ENCODE measurements at regions not wholly inside any gene's neighbourhood (a gene's known extent, or its start where the extent isn't known, plus 50 kb on each side); places are given as distances from the start of the nearest gene placed in this dataset.

- TF ChIP-seq, protein P1, sequence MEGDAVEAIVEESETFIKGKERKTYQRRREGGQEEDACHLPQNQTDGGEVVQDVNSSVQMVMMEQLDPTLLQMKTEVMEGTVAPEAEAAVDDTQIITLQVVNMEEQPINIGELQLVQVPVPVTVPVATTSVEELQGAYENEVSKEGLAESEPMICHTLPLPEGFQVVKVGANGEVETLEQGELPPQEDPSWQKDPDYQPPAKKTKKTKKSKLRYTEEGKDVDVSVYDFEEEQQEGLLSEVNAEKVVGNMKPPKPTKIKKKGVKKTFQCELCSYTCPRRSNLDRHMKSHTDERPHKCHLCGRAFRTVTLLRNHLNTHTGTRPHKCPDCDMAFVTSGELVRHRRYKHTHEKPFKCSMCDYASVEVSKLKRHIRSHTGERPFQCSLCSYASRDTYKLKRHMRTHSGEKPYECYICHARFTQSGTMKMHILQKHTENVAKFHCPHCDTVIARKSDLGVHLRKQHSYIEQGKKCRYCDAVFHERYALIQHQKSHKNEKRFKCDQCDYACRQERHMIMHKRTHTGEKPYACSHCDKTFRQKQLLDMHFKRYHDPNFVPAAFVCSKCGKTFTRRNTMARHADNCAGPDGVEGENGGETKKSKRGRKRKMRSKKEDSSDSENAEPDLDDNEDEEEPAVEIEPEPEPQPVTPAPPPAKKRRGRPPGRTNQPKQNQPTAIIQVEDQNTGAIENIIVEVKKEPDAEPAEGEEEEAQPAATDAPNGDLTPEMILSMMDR (IDR thresholded peaks at IDR 0.05; ENCODE audit: low read depth, low read length, missing control alignments), result no peak
- no peak overlapping the region for H3K4me3 ChIP-seq (replicated peaks; ENCODE audit: low read depth, low read length)
- DNase-seq (ENCODE audit: extremely low read depth, low read depth), result no peak
Observed at GRCh38 chr1:38126970-38127369, 80.4 kb upstream of the POU3F1 start.

GRCh38 chr1:38125837-38126520 lies 79.4 kb upstream of the POU3F1 start:
- TF ChIP-seq, protein P1 (IDR thresholded peaks at IDR 0.05; ENCODE audit: low read depth, low read length, missing control alignments), result no peak
- no peak overlapping the region for H3K4me3 ChIP-seq (replicated peaks; ENCODE audit: low read depth, low read length)
- no peak for DNase-seq (ENCODE audit: extremely low read depth, low read depth)

DNA sequence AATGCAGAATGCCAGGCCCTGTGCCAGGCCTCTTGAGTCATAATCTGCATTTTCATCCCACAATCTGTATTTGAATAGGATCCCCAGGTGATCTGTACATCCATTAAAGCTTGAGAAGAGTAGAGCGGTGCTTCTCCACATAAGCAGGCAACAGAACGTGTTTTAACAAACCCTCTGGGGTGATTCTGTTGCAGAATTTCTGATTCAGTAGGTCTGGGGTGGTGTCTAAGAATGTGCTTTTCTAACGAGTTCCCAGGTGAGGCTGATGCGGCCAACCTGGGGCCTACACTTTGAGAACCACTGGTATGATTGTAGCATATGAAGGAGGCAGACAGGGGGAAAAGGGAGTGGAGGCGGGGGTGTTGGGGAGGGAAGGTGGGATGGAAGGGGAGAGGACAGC lies 78.4 kb upstream of the POU3F1 start:
- DNase-seq (ENCODE audit: extremely low read depth, low read depth), result no peak
- TF ChIP-seq, protein P1 (IDR thresholded peaks at IDR 0.05; ENCODE audit: low read depth, low read length, missing control alignments), result no peak

DNA sequence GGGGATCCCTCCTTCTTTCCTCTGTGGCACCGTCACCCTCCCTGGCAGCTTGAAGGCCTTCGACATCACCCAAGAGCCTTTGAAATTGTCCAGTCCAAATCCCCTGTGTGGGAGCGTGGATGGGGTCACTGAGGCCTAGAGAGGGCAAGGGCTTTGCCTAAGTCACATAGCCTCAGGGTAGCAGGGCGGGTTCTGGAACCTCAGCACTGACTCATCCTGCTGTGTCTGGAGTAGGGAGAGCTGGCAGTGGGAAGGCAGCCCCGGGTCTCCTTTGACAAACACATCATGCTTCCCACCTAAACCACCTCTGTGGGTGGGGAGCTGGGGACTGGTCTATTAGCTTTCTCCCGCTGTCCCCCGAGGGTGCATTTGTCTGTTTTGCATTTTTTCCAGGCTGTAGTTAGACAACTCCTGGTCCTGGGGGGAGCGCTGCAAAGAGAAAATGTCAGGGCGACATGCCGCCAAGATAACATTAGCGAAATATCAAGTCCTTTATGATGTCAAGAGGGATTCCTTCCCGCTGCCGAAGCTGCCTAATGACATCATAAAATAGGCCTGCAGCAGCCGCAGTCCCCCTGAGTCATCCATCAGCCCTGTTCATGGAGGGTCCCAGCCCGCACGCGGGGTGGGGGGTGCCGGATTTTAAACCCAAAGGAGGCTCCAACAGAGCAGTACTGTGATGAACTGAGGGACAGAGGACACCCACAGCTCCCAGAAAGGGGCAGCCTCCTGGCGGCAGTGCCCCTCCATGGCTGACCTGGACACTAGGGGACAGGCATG lies 77.0 kb upstream of the POU3F1 start:
- no peak for DNase-seq (ENCODE audit: extremely low read depth, low read depth)
- no peak overlapping the region for H3K4me3 ChIP-seq (replicated peaks; ENCODE audit: low read depth, low read length)
- TF ChIP-seq, protein P1 (IDR thresholded peaks at IDR 0.05; ENCODE audit: low read depth, low read length, missing control alignments), result no peak

More for the DNA sequence above, 78.4 kb upstream of the POU3F1 start:
- no peak overlapping the region for H3K4me3 ChIP-seq (replicated peaks; ENCODE audit: low read depth, low read length)

GRCh38 chr1:38121231-38121680 lies 74.7 kb upstream of the POU3F1 start:
- no peak overlapping the region for H3K4me3 ChIP-seq (replicated peaks; ENCODE audit: low read depth, low read length)
- TF ChIP-seq, protein P1 (IDR thresholded peaks at IDR 0.05; ENCODE audit: low read depth, low read length, missing control alignments), result no peak
- DNase-seq (ENCODE audit: extremely low read depth, low read depth), result no peak

GRCh38 chr1:38120552-38121230 lies 74.1 kb upstream of the POU3F1 start:
- TF ChIP-seq, protein P1 (IDR thresholded peaks at IDR 0.05; ENCODE audit: low read depth, low read length, missing control alignments), result no peak
- no peak overlapping the region for H3K4me3 ChIP-seq (replicated peaks; ENCODE audit: low read depth, low read length)
- DNase-seq (ENCODE audit: extremely low read depth, low read depth), result no peak
